Subcutaneous abdominal adipose tissue (tissue), 5 donors: ENCODE measurements at regions not wholly inside any gene's neighbourhood (a gene's known extent, or its start where the extent isn't known, plus 50 kb on each side); places are given as distances from the start of the nearest gene placed in this dataset.

Experiments
- H3K27ac ChIP-seq: one replicate; pipeline ENCODE4 v1.7.0; 2013; ENCODE audit warnings: low read depth, mild to moderate bottlenecking, inconsistent platforms, low read length, moderate library complexity
- H3K27me3 ChIP-seq, 5 donors: one replicate each; pipeline ENCODE4 v1.7.0; 2013; ENCODE audit warnings: low read length in 5 of 5, inconsistent platforms in 1 of 5; ENCODE audit not compliant: control insufficient read depth in 5 of 5, insufficient read depth in 4 of 5
- H3K36me3 ChIP-seq, 5 donors: one replicate each; pipeline ENCODE4 v1.7.0; 2013; ENCODE audit warnings: low read length in 5 of 5; ENCODE audit not compliant: control insufficient read depth in 5 of 5, insufficient read depth in 5 of 5
- H3K4me1 ChIP-seq, 5 donors: one replicate each; pipeline ENCODE4 v1.7.0; 2013; ENCODE audit warnings: low read length in 5 of 5, mild to moderate bottlenecking in 3 of 5, moderate library complexity in 1 of 5; ENCODE audit not compliant: control insufficient read depth in 5 of 5, insufficient read depth in 5 of 5
- H3K4me3 ChIP-seq, 5 donors: one replicate each; pipeline ENCODE4 v1.7.0; 2013; ENCODE audit warnings: low read length in 5 of 5, low read depth in 1 of 5
- H3K9ac ChIP-seq, 5 donors: one replicate each; pipeline ENCODE4 v1.7.0; 2013; ENCODE audit warnings: low read length in 5 of 5, mild to moderate bottlenecking in 4 of 5, moderate library complexity in 3 of 5
- H3K9me3 ChIP-seq, 5 donors: one replicate each; pipeline ENCODE4 v1.7.0; 2013; ENCODE audit warnings: low read length in 5 of 5; ENCODE audit not compliant: control insufficient read depth in 5 of 5
- donor health status: healthy.
- donor health status: healthy.
- donor health status: healthy.
- donor health status: healthy.
- donor health status: healthy.

DNA sequence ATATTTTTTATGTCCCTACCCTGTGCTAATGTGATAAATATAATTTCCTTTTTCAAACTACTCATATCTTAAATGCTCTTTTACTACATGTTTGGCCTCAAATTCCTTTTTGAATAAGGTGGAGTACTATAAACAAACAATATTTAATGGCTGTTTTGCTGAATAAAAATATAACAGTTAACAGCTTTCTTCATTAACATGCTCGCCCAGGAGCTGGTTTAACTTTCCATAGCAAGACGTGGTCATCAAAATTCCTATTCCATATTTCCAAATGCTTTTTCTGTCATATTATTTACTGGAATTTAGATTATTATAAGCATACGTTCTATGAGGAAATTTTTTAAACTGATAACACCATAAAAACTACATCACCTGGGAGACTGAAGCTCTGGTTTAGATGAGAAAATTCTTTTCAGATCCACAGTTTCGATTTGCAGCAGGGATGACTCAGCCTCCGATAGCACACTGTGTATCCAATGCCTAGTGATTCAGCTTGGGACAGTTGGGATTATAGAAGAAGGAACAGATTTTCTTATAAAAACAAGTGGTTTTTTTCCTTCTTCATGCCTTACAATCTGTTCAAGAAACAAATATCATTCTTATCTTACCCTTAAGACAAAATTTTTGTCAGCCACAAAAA lies 129.1 kb downstream of the FBXO8 start:
- no peaks in the 10 kb centered on the region for H3K36me3 ChIP-seq
- H3K4me1 ChIP-seq = no peaks in the 10 kb centered on the region
- H3K9ac ChIP-seq = no peak overlapping the region
- peak overlapping the region in 3 of 5 donors; percentile 18 to 55 (median 42) for H3K4me3 ChIP-seq
- no peaks in the 10 kb centered on the region for H3K9me3 ChIP-seq
- no peak overlapping the region for H3K27ac ChIP-seq
- no peaks in the 10 kb centered on the region for H3K27me3 ChIP-seq

DNA sequence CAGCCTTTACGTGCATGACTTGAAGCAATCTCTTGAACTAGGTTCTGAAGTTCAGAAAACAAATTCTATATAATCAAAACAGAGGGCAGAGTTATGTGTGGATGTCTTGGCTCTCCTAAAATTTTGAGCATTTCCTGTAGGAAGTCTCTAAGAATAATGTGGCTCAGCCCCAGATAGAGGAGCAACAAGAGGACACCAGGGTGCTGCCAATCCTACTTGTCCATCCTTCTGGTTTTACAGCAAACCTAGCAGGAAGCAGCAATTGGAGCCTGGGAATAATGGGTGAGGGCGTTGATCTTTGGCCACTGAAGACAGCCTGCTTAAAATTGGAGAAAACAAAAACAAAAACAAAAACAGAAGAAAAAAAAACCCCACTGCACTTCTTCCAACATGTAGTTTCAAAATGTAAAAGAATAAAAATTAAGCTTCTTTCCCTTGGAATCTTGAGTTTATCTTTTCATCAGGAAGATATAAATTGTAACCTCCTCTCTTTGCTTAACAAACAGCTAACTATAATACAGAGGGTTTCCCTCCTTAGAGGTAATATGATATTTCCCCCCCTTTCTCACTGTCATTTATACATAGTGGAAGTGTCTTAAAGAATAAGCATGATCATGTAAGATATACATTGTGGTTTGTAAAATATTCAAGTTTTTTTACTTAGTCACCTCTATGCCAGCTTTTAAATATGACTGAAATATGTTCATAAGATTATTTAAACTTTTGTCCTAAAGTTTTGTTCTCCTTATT lies 130.6 kb downstream of the FBXO8 start:
- H3K9ac ChIP-seq = peak overlapping the region in 1 of 5 donors; percentile 11
- no peak overlapping the region for H3K4me3 ChIP-seq
- H3K36me3 ChIP-seq = no peaks in the 10 kb centered on the region
- no peaks in the 10 kb centered on the region for H3K9me3 ChIP-seq
- H3K27ac ChIP-seq = no peak overlapping the region
- H3K27me3 ChIP-seq = no peaks in the 10 kb centered on the region
- no peaks in the 10 kb centered on the region for H3K4me1 ChIP-seq

DNA sequence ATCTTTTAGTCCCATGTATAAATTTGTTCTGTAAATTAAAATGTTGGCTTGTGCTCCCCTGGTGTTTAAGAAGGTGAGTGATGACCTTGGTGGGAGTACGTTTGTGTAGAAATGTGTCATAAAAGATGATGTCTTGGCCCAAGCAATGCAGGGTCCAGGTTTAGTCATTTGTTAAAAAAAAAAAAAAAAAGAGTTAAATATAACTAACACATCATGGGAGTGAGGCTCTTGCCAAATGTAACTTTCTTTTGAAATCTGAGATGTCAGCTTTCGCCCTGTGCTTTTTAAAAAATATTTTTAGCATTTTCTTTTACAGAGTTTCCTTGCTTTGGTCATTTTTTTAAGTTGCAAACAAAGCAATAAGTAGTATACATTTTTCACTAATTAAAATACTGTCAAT lies 135.6 kb downstream of the FBXO8 start:
- Histone ChIP-seq H3K27ac (no peak overlapping the region), H3K4me3 (no peak overlapping the region), H3K4me1 (no peaks in the 10 kb centered on the region), H3K27me3 (no peaks in the 10 kb centered on the region), H3K9me3 (no peaks in the 10 kb centered on the region), H3K9ac (no peak overlapping the region), H3K36me3 (no peaks in the 10 kb centered on the region)

DNA sequence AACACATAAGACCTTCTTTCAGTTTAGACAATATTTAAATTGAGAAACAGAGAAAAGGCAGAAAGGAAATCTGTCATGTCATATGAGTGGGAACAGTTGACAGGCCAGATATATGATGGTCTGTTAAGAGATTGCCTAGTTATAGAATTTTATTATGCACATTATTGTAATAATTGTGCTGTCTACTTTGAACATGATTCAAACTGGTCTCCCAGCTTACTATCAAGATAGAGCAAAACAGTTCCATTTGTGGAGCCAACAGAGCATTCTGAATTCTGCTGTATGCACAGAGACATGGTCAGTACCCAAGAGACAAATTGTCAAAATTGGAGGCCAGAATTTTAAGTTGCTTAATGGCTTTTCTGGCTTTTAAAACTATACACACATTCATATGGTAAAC lies 139.4 kb downstream of the FBXO8 start:
- H3K9me3 ChIP-seq = no peaks in the 10 kb centered on the region
- H3K27ac ChIP-seq = no peak overlapping the region
- no peak overlapping the region for H3K9ac ChIP-seq
- no peak overlapping the region for H3K4me3 ChIP-seq
- H3K4me1 ChIP-seq = no peaks in the 10 kb centered on the region
- no peaks in the 10 kb centered on the region for H3K27me3 ChIP-seq
- H3K36me3 ChIP-seq = no peaks in the 10 kb centered on the region

DNA sequence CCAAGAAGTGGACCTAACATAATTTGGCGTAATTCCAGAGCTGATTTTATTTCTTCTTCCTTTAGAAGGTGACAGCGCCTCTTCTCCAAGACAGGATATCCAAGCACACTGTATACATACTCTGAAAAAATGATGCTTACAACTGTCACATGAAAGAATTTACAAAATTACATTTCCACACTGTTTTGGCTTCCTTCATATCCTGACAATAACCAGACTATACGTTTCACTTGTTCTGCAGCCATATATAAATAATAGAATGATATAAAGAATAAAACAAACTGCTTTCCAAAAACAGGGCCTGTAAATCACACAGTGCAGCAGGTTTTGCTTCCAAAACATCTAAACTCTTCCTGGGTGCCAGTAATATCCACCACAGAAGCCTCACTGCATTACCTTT lies 141.6 kb downstream of the FBXO8 start:
- Histone ChIP-seq H3K4me1 (no peaks in the 10 kb centered on the region), H3K9ac (no peak overlapping the region), H3K36me3 (no peaks in the 10 kb centered on the region), H3K27me3 (no peaks in the 10 kb centered on the region), H3K27ac (no peak overlapping the region), H3K4me3 (no peak overlapping the region), H3K9me3 (no peaks in the 10 kb centered on the region)

DNA sequence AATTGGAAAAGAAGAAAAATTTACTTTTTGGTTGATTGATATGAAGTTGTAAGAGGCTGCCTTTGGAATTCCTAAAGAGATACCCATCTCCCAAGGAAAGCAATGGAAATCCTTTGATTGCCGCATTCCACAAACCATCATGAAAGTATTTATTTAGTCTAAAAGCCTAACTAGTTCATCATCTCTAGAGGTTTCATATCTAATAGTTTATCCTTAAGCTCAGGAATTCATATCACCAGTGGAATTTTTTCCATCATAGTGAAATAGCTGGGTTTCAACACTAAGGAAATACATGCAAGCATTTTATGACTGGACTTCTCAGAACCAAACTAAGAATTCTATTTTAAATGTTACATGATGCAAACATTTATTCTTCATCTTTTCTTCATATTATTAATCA lies 144.9 kb downstream of the FBXO8 start:
- Histone ChIP-seq H3K36me3 (no peaks in the 10 kb centered on the region), H3K4me3 (no peak overlapping the region), H3K27ac (no peak overlapping the region), H3K4me1 (peaks cover 0 to 6% (median 0%) of the 10 kb centered on the region in 5 donors), H3K27me3 (no peaks in the 10 kb centered on the region), H3K9ac (no peak overlapping the region), H3K9me3 (no peaks in the 10 kb centered on the region)

DNA sequence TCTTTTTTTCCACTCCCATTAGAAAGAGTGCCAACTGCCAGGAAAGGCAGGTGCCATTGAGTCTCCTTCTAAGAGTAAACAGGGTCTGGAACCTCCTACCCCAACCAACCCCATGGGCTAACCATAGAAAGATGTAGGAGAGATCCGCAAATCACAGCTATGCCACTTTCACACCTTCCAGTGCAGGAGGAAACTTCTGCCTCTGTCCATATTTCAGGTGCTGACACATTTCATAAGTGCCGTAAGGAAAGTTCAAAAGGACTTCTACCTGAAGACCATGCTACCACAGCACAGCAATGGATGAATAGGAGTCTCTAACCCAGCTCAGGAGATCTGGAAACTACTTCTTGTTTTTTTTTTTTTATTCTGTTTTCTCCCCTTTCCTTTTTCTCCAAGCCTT lies 145.8 kb downstream of the FBXO8 start:
- H3K9ac ChIP-seq = no peak overlapping the region
- no peaks in the 10 kb centered on the region for H3K36me3 ChIP-seq
- no peak overlapping the region for H3K27ac ChIP-seq
- H3K27me3 ChIP-seq = no peaks in the 10 kb centered on the region
- peaks cover 0 to 6% (median 0%) of the 10 kb centered on the region in 5 donors for H3K4me1 ChIP-seq
- no peak overlapping the region for H3K4me3 ChIP-seq
- H3K9me3 ChIP-seq = no peaks in the 10 kb centered on the region

DNA sequence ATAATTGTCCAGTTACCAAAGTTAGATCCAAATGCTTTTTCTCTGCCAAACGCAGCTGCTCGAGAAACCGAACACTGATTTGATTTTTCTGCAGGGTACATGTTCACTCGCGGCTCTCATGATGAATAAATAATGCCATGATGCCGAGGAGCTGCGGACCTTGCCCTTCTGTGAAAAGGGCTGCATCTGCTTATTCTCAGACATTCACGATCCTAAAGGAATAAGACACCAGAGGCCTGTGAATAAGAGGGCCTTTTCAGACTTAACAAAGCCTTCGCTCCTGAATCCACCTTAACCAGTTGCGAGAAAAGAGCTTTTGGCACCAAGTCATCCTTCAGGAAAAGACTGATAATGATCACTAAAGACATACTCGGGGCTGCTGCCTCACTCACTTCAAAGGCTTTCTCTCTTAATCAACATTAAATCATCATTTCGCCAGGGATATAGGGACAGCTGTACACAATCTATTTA lies 147.5 kb downstream of the FBXO8 start:
- Histone ChIP-seq H3K36me3 (no peaks in the 10 kb centered on the region), H3K27me3 (no peaks in the 10 kb centered on the region), H3K9me3 (no peaks in the 10 kb centered on the region), H3K27ac (no peak overlapping the region), H3K4me1 (peaks cover 0 to 6% (median 0%) of the 10 kb centered on the region in 5 donors), H3K4me3 (peak overlapping the region; percentile 32 to 66 (median 46)), H3K9ac (peak overlapping the region in 2 of 5 donors; percentile 48 to 64)

DNA sequence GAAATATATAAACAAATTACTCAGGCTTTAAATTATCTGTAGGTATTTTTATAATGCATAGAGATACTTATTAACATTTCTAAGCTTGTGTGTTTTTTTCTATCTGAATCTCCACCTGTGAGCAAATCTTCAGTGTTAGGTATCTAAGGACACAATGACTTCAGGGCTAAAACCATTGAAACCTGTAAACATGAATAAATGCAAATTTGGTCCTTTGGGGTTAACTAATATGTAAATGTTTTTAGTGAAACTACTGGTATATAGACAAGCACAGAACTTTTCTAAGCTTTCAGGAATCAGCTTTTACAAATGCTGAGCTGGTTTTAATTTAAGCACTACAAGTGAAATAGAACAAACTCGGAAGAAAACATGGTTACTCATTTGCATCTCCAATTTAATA lies 147.9 kb downstream of the FBXO8 start:
- no peaks in the 10 kb centered on the region for H3K27me3 ChIP-seq
- no peaks in the 10 kb centered on the region for H3K9me3 ChIP-seq
- H3K36me3 ChIP-seq = no peaks in the 10 kb centered on the region
- H3K27ac ChIP-seq = no peak overlapping the region
- peaks cover 0 to 6% (median 0%) of the 10 kb centered on the region in 5 donors for H3K4me1 ChIP-seq
- H3K9ac ChIP-seq = peak overlapping the region in 1 of 5 donors; percentile 48
- H3K4me3 ChIP-seq = peak overlapping the region; percentile 32 to 66 (median 46)

DNA sequence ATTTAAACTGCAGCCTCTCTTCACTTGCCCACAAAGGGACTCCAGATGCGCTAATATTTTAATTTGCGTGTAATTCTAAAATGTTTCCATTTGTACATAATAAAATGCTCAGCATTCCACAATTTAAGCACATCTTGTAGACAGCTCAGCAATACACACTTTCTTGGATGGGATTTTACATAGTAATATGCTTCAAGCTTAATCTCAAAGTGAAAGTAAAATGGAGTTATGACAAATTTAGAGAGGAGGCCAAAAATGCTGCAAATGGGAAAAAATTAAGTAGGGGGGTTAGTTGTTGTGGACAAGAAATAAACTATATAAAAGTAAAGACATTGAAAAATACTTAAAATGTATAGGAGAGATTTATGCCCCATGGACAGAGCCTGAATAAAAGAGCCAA lies 149.1 kb downstream of the FBXO8 start:
- Histone ChIP-seq H3K9me3 (no peaks in the 10 kb centered on the region), H3K9ac (no peak overlapping the region), H3K27me3 (no peaks in the 10 kb centered on the region), H3K27ac (no peak overlapping the region), H3K4me3 (peak overlapping the region in 3 of 5 donors; percentile 24 to 43 (median 25)), H3K36me3 (no peaks in the 10 kb centered on the region), H3K4me1 (peaks cover 0 to 6% (median 0%) of the 10 kb centered on the region in 5 donors)
